ENCODE measurements at regions not wholly inside any gene's neighbourhood (a gene's known extent, or its start where the extent isn't known, plus 50 kb on each side); places are given as distances from the start of the nearest gene placed in this dataset.

DNA sequence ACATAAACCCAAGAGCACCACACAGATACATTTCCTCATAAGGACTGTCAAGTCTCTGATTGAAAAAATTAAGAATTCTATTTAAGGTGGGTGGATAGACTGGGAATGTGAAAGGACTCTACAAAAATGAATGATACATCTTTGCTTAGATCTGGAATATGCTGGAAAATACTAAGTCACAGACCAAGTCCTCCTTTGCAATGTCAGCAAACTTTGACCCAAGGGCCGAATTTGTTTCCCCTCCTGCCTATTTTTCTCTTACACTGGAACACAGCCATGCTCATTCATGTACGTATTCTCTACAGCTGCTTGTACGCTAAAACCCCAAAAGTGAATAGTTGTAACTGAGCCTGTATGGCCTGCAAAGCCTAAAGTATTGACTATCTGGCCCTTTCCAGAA is 180.7 kb downstream of the ADSS2 start (continued):
- TF ChIP-seq ZNF112 (tag by site-specific recombination; IDR thresholded peaks at IDR 0.05) (no peak), KLF9 (tag by site-specific recombination; IDR thresholded peaks at IDR 0.05; ENCODE audit: low read depth) (no peak), ZNF776 (tag by site-specific recombination; IDR thresholded peaks at IDR 0.05; ENCODE audit: borderline replicate concordance) (no peak), ZNF571 (tag by site-specific recombination; IDR thresholded peaks at IDR 0.05) (no peak), ZBTB44 (tag by site-specific recombination; IDR thresholded peaks at IDR 0.05) (no peak), YY2 (tag by site-specific recombination; IDR thresholded peaks at IDR 0.05) (no peak)

- H3K36me3 ChIP-seq (ENCODE audit: control insufficient read depth in 2 of 2, insufficient read depth in 1 of 2, low read length in 2 of 2), result no peaks in the 10 kb centered on the region
- TF ChIP-seq ZNF514 (tag by site-specific recombination; IDR thresholded peaks at IDR 0.05) (no peak), ZNF704 (tag by site-specific recombination; IDR thresholded peaks at IDR 0.05) (no peak), ZBTB48 (tag by site-specific recombination; IDR thresholded peaks at IDR 0.05) (no peak), ZNF174 (tag by site-specific recombination; IDR thresholded peaks at IDR 0.05) (no peak), ZNF626 (tag by site-specific recombination; IDR thresholded peaks at IDR 0.05) (no peak), ZNF623 (tag by site-specific recombination; IDR thresholded peaks at IDR 0.05) (no peak), PRDM4 (tag by site-specific recombination; IDR thresholded peaks at IDR 0.05) (no peak), AEBP2 (tag by site-specific recombination; IDR thresholded peaks at IDR 0.05; ENCODE audit: borderline replicate concordance) (no peak), ZNF580 (tag by site-specific recombination; IDR thresholded peaks at IDR 0.05) (no peak), ZNF645 (tag by site-specific recombination; IDR thresholded peaks at IDR 0.05) (no peak), ZNF664 (tag by site-specific recombination; IDR thresholded peaks at IDR 0.05) (no peak), TRIM28 (IDR thresholded peaks at IDR 0.05; ENCODE audit: borderline replicate concordance, low read length) (no peak)
- TF ChIP-seq, protein P1, sequence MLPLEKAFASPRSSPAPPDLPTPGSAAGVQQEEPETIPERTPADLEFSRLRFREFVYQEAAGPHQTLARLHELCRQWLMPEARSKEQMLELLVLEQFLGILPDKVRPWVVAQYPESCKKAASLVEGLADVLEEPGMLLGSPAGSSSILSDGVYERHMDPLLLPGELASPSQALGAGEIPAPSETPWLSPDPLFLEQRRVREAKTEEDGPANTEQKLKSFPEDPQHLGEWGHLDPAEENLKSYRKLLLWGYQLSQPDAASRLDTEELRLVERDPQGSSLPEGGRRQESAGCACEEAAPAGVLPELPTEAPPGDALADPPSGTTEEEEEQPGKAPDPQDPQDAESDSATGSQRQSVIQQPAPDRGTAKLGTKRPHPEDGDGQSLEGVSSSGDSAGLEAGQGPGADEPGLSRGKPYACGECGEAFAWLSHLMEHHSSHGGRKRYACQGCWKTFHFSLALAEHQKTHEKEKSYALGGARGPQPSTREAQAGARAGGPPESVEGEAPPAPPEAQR (tag by site-specific recombination; IDR thresholded peaks at IDR 0.05), result no peak
- TF ChIP-seq, protein P2, sequence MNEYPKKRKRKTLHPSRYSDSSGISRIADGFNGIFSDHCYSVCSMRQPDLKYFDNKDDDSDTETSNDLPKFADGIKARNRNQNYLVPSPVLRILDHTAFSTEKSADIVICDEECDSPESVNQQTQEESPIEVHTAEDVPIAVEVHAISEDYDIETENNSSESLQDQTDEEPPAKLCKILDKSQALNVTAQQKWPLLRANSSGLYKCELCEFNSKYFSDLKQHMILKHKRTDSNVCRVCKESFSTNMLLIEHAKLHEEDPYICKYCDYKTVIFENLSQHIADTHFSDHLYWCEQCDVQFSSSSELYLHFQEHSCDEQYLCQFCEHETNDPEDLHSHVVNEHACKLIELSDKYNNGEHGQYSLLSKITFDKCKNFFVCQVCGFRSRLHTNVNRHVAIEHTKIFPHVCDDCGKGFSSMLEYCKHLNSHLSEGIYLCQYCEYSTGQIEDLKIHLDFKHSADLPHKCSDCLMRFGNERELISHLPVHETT (tag by site-specific recombination; IDR thresholded peaks at IDR 0.05), result no peak
- ChIA-PET CTCF (interaction anchor here (0.5 to 3.2 kb wide), 33 partner anchors 8 to 934 kb away, joined by 3 to 44 read pairs (median 4); partner anchors contain the start of gene ZBTB18), POLR2A (no interaction called here)
- no peak overlapping the region for H3K4me3 ChIP-seq (ENCODE audit: low read depth, low read length)
- no peak overlapping the region for H3K27ac ChIP-seq (ENCODE audit: extremely low read depth, low read depth, low read length)
- no peaks in the 10 kb centered on the region for H3K9me3 ChIP-seq (ENCODE audit: control insufficient read depth, insufficient read depth, low read depth, low read length)
- no peaks in the 10 kb centered on the region for H3K4me1 ChIP-seq (ENCODE audit: control insufficient read depth, insufficient read depth, low read length)
These were observed 179.9 kb downstream of the ADSS2 start for GRCh38 chr1:244271691-244272308.
